ENCODE measurements at regions not wholly inside any gene's neighbourhood (a gene's known extent, or its start where the extent isn't known, plus 50 kb on each side); places are given as distances from the start of the nearest gene placed in this dataset.
A peak's percentile ranks its signal among the peaks of the same experiment; 100 is the strongest.
"Not testable (repeated sequence)": the region's sequence is repeated elsewhere in the genome, so short reads cannot be mapped to it uniquely, and the experiment has no call there.

DNA sequence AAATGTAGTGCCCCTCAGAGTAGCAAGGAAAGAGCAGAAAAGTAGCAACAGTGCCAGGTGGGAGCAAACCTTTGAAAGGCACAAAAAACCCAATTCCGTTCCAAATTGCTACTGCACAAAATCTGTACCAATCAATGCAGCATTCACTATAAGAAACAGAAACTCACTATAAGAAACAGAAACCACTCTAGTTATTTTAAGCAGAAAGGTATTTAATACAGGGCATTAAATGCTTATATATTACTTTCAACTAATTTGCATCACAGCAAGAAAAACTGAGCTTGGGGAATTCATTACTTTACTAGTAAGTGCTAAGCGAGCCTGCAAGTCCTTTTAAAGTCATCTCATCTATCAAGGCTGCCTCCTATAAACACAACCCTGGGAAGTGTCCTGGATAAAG lies 116.5 kb upstream of the OLIG3 start:
- DNase-seq (ENCODE audit: low read depth in 4 of 4, low spot score in 3 of 4), result no peak

DNA sequence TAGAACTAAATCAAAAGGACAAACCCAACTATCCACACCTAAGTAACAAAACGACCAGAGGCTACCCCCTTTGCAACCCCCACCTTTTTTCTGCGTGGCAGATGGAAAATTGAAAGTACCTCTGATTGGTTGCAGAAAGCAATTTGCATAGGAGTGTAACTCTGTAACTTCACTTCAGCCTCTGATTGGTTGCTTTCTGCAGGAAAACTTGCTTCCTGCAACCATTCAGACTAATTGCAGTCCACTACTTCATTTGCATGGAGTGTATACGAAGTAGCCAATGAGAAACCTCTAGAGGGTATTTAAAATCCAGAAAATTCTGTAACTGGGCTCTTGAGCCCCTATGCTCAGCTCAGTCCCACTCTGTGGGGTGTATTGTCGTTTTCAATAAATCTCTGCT lies 129.1 kb upstream of the OLIG3 start:
- no peak for DNase-seq (ENCODE audit: low read depth in 4 of 4, low spot score in 3 of 4)

DNA sequence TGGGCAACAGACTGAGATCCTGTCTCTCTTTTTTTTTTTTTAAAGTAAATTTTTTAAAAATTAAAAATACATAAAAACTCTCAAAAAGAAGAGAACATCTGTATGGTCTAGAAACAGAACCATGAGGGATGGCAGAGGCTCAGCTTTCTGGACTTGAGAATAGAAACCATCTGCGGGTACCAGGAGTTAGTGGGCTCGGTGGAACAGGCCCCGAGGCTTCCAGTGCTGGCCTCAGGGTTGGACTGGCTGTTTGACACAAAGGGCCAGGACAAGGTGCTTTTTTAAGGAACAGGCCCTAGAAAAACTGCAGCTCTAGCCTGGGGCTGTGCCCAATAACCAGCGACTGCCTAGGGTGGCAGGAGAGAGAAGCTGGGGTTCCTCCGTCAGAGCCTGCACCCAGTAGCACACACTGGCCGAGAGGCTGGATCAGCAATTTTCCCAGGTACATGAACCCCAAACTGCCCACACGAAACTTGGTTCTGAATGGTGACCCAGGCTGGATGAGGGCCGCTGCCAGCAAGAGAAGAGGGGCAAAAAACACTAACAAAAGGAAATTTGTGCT lies 131.0 kb upstream of the OLIG3 start:
- no peak for DNase-seq (ENCODE audit: low read depth in 4 of 4, low spot score in 3 of 4)

DNA sequence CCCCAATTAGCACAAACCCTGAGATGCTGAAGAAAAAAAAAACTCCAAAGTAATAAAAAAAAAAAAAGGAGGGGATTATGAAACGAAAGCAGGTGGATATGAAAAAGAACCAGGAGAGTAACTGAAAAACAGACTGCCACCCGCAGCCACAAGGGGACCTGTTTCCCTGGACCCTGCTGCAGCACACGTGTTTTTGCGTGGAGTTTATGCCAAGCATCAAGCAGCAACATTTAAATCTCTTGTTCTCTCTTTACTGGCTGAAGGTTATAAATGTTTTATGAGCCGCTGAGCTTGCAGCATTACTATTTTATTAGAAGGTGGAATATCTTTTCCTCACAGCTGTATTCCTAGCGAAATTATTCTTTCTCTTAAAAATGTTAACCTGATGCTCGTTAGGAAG lies 131.6 kb upstream of the OLIG3 start:
- DNase-seq (ENCODE audit: low read depth in 4 of 4, low spot score in 3 of 4), result no peak

DNA sequence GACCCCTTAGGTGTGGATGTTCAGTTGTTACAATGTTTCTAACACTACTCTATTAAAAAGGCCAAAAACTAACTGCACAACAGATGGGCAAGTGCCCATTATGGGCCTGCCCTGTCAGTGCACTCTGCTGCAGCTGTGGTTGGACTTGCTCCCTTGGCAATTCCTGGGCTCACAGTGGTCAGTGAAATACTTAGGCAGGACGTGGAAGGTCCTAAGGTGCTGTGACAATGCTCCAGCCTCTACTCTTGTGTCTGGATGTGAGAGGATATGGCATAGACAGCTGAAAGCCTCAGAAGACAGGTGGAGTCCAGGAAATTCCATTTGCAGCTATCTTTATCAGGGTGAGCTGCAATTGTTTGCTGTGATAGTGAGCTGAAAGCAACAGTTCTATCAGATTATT lies 136.5 kb upstream of the OLIG3 start:
- no peak for DNase-seq (ENCODE audit: low read depth in 4 of 4, low spot score in 3 of 4)

DNA sequence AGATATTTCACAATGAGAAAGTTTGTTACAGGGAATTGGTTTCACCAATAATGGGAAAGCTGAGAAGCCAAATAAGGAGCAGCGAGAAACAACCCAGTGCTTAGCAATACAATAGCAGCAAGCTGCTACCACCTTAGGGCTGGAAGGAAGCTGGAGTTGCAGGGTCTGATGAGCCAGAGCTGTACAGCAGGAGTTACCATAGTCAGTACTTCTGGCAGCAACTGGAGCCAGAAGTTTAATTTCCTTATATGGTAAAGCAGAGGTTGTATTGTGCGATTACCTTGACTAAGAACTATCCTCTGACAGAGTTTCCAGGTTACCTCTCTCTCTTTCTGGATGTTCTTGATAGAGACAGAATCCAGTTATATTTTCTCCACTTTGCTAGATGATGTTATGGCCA lies 137.1 kb upstream of the OLIG3 start:
- no peak for DNase-seq (ENCODE audit: low read depth in 4 of 4, low spot score in 3 of 4)

DNA sequence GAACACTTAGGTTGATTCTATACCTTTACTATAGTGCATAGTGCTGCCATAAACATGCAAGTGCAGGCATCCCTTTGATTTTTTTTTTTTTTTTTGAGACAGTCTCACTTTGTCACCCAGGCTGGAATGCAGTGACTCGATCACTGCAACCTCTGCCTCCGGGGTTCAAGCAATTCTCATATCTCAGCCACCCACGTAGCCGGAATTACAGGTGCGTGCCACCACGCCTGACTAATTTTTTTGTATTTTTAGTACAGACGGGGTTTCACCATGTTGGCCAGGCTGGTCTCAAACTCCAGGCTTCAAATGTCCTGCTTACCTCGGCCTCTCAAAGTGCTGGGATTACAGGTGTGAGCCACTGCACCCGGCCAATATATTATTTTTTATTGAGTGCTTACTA lies 140.0 kb upstream of the OLIG3 start:
- not testable (repeated sequence) for DNase-seq (ENCODE audit: low read depth in 4 of 4, low spot score in 3 of 4)

DNA sequence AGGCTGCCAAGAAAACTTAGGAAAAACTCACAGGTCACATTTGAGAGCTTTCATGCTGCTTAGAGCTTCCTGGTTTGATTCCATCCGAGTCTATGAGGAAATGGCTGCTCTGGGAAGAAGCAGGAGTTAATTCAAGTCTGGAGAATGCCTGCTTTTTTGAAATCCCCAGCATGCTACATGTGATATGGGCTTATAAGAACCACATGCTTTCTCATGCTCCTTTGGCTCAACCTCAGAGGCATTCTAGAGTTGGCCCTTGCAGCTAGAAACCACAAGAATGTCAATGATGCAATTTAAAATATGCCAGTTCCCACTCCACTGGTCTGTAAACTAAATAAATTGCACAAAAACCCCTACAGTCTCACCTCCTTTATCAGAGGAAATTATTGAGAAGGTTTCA lies 142.9 kb upstream of the OLIG3 start:
- DNase-seq (ENCODE audit: low read depth in 4 of 4, low spot score in 3 of 4), result peak; percentile 6 to 33 (median 18)

DNA sequence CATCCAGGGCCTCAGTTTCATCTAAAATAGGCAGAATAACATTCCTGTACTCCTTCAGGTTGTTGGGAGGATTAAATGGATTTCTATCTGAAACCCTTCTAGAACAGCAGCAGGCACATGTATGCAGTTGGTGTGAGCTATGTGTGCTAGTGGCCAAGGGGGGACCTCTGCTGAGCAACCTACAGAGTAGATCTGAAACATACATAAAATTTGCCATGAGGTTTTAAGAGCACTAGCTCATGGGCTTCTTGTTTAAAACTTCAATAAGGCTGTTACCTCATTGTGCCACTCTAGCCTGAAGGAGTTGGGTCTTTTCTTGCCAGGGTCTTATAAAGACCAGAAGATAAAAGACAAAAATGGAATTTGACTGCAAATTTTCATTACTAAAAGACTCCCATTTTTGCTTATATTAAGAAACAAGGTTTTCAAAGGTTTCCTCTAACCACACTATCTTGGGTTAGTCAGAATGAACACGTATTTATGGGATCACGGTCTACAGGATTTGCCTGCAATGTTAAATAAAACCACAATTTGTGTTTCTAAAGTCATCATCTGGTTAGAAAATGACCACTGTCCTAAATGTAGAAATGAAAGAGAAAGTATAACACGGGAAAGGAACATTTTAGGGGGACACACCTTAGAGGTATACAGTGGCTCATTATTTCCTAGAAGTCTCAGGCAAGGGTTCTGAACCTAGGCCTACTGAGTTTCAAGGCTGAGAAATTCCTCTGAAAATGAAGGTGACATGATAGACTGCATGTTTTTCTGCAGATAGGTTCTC lies 144.9 kb upstream of the OLIG3 start:
- DNase-seq (ENCODE audit: low read depth in 4 of 4, low spot score in 3 of 4), result no peak

DNA sequence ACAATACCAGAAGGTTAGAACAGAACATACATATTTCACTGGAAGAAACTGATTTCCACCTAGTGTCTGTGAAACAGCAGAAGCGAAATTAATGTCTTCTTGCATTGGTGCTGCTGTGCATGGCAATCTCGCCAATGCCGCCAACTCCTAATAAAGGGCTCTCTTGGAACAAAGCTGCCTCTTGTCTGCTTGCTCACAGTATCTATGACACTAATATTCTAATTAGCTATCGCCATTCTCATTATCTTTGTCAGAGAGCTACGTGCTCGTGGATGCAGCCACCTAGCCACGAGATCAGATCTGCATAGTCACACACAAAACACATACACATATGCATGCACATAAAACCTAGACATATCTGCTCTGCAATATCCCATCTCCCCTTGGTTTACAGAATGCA lies 145.9 kb upstream of the OLIG3 start:
- DNase-seq (ENCODE audit: low read depth in 4 of 4, low spot score in 3 of 4), result no peak

DNA sequence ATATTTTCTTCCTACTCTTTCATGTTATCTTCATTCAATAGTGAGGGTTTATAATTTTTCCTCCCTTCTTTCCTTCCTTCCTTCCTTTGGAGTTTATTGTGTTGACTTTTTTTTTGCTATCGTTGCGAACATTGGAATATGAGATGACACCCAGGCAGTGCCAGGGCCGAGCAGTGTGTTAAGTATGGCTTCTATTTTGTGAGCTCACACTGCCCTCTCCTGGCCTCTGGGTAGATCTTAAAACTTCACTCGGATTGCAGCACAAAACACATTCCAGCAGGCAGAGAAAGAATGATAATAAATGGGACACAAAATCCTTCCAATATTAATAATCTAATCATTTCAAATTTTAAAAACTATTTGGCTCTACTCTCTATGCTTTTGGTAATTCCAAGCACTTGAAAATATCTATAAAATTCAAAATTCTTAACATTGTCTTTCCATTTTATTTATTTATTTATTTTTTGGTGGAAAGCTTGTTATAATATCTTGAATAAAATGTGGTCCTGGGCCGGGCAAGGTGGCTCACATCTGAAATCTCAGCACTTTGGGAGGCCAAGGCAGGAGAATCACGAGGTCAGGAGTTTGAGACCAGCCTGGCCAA lies 147.4 kb upstream of the OLIG3 start:
- DNase-seq (ENCODE audit: low read depth in 4 of 4, low spot score in 3 of 4), result peak; percentile 43 to 52 (median 46)

DNA sequence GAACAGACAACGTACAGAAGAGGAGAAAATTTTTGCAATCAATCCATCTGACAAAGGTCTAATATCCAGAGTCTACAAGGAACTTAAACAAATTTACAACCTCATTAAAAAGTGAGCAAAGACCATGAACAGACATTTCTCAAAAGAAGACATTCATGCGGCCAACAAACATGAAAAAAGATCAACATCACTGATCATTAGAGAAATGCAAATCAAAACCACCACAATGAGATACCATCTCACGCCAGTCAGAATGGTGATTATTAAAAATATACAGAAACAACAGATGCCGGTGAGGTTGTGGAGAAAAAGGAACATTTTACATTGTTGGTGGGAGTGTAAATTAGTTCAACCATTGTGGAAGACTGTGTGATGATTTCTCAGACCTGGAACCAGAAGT lies 149.0 kb upstream of the OLIG3 start:
- not testable (repeated sequence) for DNase-seq (ENCODE audit: low read depth in 4 of 4, low spot score in 3 of 4)

DNA sequence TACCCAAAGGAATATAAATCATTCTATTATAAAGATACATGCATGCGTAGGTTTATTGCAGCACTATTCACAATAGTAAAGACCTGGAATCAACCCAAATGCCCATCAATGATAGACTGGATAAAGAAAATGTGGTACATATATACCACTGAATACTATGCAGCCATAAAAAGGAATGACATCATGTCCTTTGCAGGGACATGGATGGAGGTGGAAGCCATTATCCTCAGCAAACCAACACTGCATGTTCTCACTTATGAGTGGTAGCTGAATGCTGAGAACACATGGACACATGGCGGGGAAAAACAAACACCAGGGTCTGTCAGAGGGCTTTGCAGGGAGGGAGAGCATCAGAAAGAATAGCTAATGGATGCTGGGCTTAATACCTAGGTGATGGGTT lies 149.4 kb upstream of the OLIG3 start:
- DNase-seq (ENCODE audit: low read depth in 4 of 4, low spot score in 3 of 4), result not testable (repeated sequence)

DNA sequence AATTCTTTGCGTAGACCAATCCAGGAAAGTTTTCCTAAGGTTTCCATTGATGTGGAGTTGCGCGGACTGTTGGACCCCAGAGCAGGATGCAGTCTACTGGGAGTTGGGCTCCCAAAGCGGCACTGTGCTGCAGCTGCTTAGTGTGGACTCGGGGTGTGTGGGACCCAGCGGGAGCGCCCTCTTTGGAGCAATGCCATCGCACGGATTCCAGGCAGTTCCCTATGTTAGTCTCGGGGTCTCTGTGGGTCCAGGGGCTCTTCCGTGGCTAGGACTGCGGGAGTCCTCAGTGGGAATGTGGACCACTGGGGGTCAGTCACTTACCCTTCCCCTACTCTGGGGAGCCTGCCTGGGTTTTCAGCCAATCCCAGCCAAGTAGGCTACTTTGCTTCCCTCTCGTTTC lies 151.7 kb upstream of the OLIG3 start:
- no peak for DNase-seq (ENCODE audit: low read depth in 4 of 4, low spot score in 3 of 4)

DNA sequence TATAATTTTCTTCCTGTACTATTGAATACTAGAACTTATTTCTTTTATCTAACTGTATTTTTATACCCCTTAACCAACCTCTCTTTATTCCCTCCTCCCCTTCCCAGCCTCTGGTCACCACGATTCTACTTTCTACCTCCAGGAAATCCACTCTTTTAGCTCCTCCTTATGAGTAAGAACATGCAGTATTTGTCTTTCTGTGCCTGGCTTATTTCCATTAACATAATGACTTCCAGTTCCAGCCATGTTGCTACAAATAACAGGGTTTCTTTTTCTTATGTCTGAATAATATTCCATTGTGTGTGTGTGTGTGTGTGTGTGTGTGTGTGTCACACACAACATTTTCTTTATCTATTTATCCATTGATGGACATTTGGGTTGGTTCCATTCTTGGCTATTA lies 152.3 kb upstream of the OLIG3 start:
- no peak for DNase-seq (ENCODE audit: low read depth in 4 of 4, low spot score in 3 of 4)

DNA sequence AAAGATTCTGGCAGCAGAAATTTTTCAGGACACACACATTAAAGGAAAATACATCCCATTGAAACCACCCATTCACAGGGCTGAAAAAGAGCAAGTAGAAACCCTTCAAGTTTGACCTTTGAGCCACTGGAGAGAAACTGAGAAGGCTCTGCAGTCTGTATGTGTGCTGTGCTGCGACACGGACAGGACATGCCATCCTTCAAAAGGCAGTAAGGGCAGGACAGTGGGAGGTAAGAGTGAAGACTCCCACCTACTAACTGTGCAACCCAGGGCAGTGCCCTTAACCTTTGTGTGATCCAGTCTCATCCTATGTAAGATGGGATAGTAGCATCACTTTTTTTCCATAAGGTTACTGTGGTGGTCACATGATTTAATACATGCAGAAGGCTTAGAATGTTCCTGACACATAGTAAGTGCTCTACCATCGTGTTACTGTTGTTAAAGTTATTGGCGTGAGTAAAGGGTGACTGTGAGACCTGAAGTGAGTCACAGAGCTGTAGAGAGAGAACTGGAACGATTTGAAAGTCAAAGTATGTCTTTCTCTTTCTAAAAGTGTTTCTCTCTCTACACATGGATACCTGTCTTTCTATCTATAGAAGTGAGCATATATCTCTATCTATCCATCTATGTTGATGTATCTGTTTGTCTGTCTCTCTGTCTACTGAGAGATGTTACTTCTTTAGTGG lies 153.7 kb upstream of the OLIG3 start:
- no peak for DNase-seq (ENCODE audit: low read depth in 4 of 4, low spot score in 3 of 4)

DNA sequence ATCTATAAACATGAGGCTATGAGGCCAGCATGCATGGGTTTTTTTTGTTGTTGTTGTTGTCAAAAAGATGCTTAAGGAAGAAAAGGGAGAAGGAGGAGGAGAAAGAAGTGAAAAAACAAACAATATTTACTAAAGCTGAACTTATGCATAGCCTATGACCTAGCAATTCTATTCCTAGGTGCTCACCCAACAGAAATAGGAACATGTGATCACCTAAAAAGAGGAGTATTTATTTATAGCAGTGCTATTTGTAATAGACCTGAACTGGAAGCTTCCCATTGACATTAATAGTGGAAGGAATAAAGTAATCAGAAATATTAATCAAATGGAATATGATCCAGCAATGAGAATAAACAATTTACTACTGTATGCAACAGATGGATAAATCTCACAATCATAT lies 156.5 kb upstream of the OLIG3 start:
- no peak for DNase-seq (ENCODE audit: low read depth in 4 of 4, low spot score in 3 of 4)

DNA sequence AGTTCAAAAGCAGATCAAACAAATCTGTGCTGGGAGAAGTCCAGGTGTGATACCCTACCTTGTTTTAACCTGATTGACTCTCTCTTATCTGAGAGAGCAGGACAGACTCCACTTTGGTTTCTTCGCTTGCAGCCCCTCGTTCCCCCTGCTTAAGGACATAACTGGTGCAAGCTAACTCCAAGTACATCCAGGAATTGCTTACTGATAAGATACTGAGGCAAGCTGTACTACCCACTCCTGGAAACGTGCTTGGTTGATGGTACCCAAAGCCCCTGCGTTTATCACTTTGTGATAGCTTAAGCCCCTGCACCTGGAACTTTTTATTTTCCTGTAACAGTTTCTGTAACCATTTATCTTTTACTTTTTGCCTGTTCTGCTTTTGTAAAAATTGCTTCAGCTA lies 157.0 kb upstream of the OLIG3 start:
- DNase-seq (ENCODE audit: low read depth in 4 of 4, low spot score in 3 of 4), result no peak

DNA sequence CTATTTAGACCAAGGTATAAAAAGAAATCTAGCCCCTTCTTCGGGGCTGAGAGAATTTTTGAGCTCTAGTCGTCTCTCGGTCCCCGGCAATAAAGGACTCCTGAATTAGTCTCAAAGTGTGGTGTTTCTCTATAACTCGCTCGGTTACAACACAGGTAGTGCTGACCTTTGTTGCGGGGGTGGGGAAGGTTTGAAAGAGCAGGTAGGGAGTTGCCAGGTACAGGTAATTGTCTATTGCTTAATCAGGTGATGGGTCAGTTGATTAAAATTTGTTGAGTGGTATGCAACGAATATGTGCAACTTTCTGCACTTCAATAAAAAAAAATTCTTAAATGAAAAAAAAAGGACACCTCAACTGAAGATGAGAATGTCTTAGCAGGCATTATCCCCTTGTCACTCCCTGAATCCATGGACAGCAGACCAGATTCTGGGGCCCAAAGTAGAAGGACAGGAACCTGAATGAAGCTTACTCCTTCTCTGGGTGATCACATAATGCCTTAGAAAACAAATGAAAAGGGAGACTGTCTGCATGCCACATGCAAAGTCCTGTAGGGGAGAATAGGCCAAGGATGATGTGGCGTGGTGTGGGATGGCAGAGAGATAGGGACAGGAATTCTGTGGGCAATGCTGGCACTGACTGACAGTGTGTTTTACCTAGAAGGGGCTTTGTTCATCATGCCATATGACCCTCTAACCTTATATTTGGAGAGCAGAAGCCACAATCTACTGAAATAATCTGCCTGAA lies 157.6 kb upstream of the OLIG3 start:
- no peak for DNase-seq (ENCODE audit: low read depth in 4 of 4, low spot score in 3 of 4)

DNA sequence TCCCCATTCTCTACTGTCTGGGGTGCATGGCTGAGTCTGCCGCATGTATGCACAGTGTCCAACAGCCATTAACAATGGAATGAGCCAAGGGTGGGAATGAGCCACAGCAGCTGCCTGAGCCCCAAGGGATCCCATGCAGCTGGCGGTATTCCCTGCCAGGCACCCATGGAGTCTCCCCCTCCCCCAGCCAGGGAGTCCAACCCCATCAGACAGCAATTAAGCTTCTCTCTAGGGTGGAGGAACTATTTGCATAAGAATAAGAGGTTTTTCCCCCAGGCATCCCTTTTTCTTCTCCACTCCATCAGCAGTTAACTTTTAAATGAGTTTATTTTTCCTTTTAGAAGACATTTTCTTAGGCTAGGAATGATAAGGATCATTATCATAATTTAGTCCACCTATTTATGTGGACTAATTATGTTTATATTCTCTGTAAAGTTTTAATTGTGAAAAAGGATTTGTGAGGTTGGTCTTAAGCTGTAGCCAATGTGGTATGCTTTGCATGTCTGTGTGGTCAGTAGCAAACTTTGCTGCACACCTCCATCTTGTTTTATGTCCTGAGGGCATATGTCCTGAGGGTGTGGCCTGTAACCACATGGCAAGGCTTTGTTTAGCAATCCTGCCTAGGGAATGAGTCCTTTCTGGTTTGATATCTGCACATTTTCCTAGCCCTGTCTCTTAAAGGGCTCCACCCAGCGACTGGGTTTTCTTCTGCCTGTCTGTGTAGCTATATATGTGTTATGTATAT lies 158.9 kb upstream of the OLIG3 start:
- DNase-seq (ENCODE audit: low read depth in 4 of 4, low spot score in 3 of 4), result no peak

Data from left renal pelvis (tissue), 4 donors.